ENCODE measurements at regions not wholly inside any gene's neighbourhood (a gene's known extent, or its start where the extent isn't known, plus 50 kb on each side); places are given as distances from the start of the nearest gene placed in this dataset.

GRCh38 chr14:58836303-58836974 lies 198.7 kb downstream of the DACT1 start:
- DNase-seq (ENCODE audit: low read depth in 1 of 2, low spot score in 1 of 2), result no peak

DNA sequence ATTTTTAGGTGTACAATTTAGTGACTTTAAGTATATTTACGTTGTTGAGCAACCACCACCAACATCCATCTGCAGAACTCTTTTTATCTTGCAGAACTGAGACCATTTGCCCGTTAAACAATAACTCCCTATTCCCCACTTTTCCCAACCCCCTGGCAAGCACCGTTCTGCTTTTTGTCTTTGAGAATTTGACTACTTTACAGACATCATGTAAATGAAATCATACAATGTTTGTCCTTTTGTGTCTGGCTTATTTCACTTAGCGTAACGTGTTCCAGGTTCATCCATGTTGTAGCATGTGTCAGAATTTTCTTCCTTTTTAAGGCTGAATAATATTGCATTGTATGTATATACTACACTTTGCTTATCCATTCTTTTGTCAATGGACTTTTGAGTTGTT lies 201.5 kb downstream of the DACT1 start:
- DNase-seq (ENCODE audit: low read depth in 1 of 2, low spot score in 1 of 2), result no peak

DNA sequence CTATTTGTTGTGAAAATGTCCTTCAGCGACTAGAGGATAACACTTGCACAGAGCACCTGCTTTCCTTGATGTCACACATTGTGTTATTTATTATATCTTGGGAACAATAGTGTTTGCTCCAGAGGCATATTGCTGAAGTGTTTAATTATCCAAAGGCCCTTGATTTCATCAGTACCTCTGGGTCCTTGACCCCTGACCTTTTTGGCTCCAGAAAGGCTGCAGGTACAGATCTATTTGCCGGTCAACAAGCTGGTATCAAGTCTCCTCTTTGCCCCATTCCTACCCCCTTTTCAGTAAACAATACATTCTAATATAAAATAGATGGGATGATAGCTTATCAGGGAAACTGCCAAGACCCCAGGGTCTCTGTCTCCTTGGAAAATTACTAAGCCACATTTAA lies 206.8 kb downstream of the DACT1 start:
- no peak for DNase-seq (ENCODE audit: low read depth in 1 of 2, low spot score in 1 of 2)

DNA sequence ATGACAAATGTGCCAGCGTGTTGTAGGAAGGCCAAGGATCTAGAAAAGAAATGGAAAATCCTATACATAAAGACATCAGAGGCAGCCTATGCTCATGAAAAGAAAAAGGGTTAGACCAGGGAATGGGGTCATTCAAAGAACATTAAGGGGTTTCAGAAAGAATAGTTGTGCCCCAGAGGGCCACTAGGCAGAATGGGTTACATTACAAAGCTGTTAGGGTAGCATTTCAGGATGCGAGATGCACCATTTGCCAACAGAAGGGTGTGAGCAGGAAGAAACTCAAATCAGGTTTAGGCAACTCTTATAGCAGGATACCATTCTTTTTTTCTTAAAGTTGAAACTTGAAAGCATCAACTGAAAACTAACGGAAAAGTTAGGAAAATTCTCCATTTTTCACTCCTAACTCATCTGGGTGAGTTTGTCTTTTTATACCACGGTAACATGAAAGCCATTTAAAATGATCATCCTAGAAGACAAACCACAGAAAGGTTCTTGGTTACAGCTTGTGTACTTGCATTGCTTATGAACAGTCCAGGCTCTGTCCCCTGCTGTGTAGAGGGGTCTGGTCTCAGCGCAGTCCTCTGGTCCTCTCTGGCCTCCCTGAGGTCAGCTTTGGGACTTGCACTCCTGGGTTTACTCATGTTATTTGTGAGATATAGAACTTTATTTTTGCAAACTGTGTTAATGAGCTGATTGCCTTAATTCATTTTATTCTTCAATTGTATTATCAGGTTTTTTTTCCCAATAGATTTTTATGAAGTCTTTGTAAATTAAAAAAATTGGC lies 209.1 kb downstream of the DACT1 start:
- no peak for DNase-seq (ENCODE audit: low read depth in 1 of 2, low spot score in 1 of 2)

- DNase-seq (ENCODE audit: low read depth in 1 of 2, low spot score in 1 of 2), result no peak
Observed at GRCh38 chr14:58848365-58848764, 210.6 kb downstream of the DACT1 start.

DNA sequence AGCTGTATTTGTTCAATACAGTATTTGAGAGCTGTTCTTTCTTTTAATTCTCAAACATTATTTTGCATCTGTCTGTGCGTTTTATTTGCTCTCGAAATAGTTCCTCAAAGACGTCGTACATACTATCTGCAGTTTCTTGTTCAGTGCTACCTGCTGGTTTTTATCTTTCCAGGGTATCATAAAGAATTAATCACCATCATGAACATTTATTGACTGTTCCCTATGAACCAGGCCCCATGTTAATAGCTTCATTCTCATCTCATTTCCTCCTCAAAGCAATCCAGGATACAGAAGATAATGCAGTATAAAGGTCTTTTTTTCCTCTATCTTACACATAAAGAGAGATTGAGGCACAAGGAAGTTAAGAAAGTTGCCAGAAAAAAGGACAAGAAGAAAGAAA lies 211.8 kb downstream of the DACT1 start:
- DNase-seq (ENCODE audit: low read depth in 1 of 2, low spot score in 1 of 2), result no peak

DNA sequence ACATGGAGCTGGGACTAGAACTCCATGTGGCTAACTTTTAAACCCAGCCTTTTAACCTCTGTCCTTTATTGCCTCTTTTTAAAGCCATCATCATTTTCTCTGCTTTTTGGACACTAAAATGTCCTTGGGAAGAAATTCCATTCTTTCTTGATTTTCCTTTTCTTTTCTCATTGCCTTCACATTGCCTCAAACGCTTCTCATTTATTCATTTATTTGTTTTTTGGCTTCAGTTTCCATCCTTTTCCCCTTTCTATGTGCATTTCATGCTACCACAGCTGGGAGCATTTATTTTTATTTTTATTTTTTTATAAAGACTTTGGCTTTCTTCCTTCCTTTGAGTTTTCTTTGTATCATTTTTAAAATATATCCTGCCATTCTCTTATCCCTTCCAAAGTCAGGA lies 212.2 kb downstream of the DACT1 start:
- no peak for DNase-seq (ENCODE audit: low read depth in 1 of 2, low spot score in 1 of 2)

- no peak for DNase-seq (ENCODE audit: low read depth in 1 of 2, low spot score in 1 of 2)
Observed at GRCh38 chr14:58861586-58861985, 223.8 kb downstream of the DACT1 start.

- no peak for DNase-seq (ENCODE audit: low read depth in 1 of 2, low spot score in 1 of 2)
Observed at GRCh38 chr14:58862416-58863160, 224.8 kb downstream of the DACT1 start.

- no peak for DNase-seq (ENCODE audit: low read depth in 1 of 2, low spot score in 1 of 2)
Observed at GRCh38 chr14:58863661-58864345, 226.0 kb downstream of the DACT1 start.

GRCh38 chr14:58864751-58865513 lies 227.2 kb downstream of the DACT1 start:
- no peak for DNase-seq (ENCODE audit: low read depth in 1 of 2, low spot score in 1 of 2)

GRCh38 chr14:58865514-58866281 lies 227.9 kb downstream of the DACT1 start:
- no peak for DNase-seq (ENCODE audit: low read depth in 1 of 2, low spot score in 1 of 2)

GRCh38 chr14:58866391-58866790 lies 228.6 kb downstream of the DACT1 start:
- no peak for DNase-seq (ENCODE audit: low read depth in 1 of 2, low spot score in 1 of 2)

GRCh38 chr14:58870961-58871360 lies 233.2 kb downstream of the DACT1 start:
- DNase-seq (ENCODE audit: low read depth in 1 of 2, low spot score in 1 of 2), result no peak

GRCh38 chr14:58871573-58871972 lies 233.8 kb downstream of the DACT1 start:
- DNase-seq (ENCODE audit: low read depth in 1 of 2, low spot score in 1 of 2), result no peak

DNA sequence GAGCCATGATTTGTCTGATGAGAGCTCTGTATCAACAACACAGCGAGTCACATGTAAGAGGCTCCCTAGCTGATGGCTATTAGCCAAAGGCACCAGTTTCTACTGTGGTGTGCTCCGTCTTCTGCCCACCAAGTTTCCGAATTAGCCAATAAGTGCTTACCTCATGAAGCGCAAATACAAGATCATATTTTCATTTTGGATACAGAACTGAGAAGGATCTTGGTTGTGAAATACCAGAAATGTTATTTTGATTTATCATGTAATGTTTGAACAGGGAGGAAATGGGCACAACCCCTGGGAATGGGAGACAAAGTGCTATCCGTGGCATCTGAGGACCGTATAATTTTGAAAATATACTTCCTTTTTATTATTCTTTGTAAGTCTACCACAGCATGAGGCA lies 234.3 kb downstream of the DACT1 start:
- DNase-seq (ENCODE audit: low read depth in 1 of 2, low spot score in 1 of 2), result no peak

DNA sequence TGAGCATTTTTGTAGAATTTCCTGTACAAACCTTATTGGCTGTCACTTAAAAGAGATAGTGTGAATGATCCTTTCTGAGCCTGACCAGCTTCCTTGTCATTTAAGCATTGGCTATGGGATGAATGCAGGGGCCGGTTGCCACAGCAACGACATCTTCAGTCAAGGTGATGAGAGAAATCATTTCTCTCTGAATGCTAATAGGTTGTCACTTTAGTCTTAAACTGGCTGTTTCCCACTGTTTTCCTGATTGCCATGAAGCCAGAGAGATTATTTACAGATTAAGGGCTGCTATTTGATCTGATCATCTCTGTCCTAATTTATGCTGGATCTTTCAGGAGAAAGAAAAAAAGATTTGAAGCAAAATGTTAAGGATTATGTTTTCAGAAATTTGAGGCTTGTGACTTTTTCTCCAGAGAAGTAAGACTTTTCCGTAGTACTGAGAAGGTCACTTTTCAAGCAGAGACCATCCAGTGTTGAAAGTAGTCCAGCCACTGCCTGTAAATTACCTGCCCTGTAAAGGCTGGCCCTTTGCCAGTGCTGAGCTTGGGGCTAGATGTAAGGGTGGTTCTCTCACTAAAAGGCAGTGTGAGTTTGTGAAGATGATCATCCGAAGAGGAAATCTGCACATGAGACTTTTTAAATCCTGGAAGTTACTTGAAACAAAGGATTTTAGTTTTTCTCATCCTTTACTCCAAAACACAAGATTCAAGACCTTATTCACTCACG lies 235.6 kb downstream of the DACT1 start:
- DNase-seq (ENCODE audit: low read depth in 1 of 2, low spot score in 1 of 2), result no peak

GRCh38 chr14:58875613-58876012 lies 237.9 kb downstream of the DACT1 start:
- no peak for DNase-seq (ENCODE audit: low read depth in 1 of 2, low spot score in 1 of 2)

- no peak for DNase-seq (ENCODE audit: low read depth in 1 of 2, low spot score in 1 of 2)
Observed at GRCh38 chr14:58876608-58877007, 238.8 kb downstream of the DACT1 start.

Measured in activated CD4-positive, alpha-beta T cell treated with anti-CD3 and anti-CD28 coated beads, Interleukin-2, amount 50 U/mL, for 24 hours (primary cell).